GM19328 (cell line): ENCODE measurements at regions not wholly inside any gene's neighbourhood (a gene's known extent, or its start where the extent isn't known, plus 50 kb on each side); places are given as distances from the start of the nearest gene placed in this dataset.

Experiments
- ATAC-seq: cut with Tn5 transposase; IDR thresholded peaks from one replicate; pipeline ENCODE4 v1.9.1; 2021; ENCODE audit warnings: mild to moderate bottlenecking, moderate library complexity; ENCODE audit not compliant: unreplicated experiment

DNA sequence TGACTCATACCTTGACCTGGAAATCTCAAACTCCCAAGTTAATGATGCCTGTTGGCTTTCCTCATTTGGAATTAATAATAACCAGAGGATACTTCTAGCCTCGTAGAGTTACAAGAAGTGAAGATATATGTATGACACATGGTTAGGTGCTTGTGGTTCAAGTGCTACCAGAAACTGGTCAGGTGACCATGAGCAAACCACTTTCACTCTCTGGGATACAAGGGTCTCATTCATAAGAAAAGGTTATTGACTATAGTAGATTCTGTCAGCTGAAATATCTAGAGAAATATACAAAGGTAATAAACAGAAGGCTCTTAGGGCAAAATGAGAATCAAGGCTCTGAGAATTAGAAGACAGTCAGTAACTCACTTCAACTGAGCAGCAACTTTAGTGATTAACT, 233.3 kb downstream of the KCNA4 start:
- ATAC-seq = no peak

DNA sequence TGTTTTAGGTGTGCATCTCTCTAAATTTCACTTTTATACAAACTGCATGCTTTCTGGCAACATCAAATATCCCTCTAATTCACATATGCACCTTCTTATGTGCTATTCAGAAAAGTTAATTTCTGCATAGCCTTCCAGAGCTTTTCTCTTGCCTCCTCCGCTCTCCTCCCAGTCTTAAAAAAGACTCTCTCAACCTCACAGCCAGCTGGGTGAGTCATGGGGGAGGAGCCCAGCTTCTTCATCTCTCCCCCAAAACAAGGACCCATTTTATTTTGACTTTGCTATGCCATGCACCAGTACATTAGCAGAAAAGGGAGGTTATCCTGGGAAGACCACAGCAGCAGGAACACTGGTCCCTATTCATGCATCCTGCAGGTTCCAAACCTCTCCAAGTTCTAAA, 234.4 kb downstream of the KCNA4 start:
- no peak for ATAC-seq

DNA sequence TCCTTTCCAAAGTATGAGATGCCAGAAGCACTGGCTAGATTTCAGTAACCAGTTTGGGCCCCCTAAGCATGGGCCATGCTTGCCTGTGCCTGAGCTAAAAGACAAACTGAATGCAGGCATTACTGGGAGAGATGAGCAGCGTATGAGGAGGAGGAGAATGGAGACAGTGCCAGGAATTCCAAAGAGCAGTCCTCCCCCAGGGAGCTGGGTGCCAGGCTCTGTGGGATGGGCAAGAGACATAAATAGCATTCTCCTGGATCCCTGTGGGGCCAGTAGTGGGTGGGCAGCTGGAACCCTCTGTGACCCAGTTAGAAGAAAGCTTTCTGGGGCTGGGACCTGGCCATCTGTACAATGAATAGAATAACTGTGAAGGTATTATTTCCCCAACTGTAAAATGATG, 235.6 kb downstream of the KCNA4 start:
- no peak for ATAC-seq

DNA sequence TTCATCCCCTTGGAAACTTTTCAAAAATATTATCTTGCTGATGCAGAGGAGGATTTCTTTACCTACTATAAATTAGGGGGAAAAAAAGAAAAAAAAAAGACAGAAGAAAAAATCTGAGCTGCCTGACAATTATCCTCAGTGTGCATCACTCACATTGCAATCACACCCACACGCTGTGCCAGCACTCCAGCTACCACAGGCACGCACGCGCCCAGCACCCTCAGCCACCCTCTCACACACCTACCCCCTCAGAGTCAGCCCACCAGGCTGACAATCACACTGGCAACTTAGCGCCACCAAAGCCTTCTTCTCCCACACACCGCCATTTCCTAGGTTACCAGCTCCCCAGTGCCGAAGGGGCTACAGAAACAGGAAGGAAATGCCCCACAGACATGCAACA, 236.1 kb downstream of the KCNA4 start:
- ATAC-seq = no peak

DNA sequence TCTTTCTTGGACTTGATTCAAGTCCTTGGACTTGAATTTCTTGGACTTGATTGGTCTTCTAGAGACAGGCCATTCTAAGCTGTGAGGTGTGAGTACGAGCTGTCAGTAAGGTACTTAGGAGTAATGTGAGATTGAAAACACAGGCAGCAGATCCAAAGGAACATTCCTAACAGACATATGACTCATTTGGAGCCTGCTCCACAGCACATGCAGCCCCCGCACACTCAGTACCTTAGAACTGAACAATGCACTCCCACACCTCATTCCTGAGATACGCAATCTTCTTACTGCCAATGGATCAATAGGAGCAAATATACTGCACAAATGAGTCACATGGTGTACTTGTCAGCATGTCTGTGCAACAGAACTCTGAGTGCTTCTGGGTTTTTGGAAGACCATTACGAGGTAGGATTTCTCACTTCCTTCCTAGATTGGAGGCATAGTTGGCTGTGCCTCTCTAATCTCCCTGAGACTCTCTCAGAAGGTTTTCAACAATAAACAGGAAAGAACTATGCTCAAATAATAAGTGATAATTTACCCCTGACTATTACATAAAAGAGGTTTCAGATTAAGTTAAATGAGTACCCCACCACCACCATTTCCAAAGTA, 243.1 kb downstream of the KCNA4 start:
- no peak for ATAC-seq

- no peak for ATAC-seq
These were observed 260.0 kb downstream of the KCNA4 start for GRCh38 chr11:29756871-29757270.

DNA sequence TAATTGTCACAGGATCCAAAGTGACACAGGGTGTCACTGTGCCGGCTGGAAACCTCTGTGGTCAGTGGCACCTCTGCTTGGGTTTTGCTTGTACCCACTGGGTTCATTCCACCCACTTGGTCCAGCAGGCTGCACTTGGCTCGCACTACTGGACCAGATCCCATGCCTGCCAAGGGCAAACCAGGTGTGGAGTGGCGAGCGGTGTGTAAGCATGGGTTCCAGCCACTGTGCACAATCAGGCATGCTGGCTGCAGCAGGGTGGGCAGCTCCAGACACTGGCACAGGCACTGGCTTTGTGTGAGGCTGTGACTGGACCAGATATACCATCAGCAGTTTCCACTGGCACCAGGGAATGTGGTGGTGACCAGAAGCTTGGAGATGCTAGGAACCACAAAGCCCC, 261.4 kb downstream of the KCNA4 start:
- ATAC-seq = no peak

DNA sequence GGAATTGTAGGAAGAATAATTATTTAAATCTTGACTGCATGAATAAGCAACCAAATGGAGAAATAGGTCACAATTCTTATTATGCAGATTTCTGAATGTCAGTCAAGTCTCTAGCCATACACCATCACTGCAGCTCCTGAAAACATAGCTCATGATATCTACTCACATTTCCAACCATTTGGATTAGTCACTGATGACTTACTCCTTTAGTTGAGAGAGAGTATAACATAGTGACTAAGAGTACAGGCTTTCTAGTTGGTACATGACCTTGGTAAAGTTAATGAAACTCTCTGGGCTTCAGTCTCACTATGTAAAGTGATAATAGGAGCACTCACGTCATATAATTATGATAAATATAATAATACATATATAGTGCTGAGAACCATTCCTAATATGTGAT, 265.2 kb downstream of the KCNA4 start:
- ATAC-seq = no peak

DNA sequence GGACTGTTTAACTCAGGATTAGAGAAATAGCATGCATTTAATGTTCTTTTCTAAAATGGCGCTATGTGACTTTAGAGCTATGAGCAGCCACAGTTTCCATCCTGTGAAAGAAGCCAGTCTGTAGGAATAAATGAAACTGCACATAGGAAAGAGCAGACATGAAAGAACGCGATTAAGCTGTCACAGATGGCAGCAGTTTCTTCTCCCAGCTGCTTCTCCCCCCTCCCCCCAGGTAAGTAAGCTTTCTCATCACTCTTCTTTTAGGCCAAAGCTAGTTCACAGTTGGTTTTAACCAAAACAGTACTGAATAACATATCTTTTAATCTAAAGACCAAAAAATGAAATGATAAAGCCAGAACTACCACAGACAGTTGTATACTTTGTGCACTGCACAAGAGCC, 266.4 kb downstream of the KCNA4 start:
- no peak for ATAC-seq

GRCh38 chr11:29734287-29734686, 282.5 kb downstream of the KCNA4 start:
- ATAC-seq = no peak

DNA sequence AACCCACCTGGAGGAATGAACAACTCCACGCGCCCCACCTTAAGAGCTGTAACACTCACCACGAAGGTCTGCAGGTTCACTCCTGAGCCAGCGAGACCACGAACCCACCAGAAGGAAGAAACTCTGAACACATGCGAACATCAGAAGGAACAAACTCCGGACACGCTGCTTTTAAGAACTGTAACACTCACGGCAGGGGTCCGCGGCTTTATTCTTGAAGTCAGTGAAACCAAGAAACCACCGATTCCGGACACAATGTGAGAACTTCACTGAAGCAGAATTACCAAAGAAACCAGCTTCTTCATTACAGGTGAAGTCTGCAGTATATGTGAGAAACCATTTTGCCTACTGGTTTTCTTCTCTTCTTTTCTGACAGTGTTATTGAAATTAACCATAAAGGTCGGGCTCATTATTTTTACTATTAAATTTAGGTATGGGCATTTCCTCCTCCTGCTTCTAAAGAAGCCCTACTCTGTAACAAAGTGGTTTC, 303.0 kb downstream of the KCNA4 start:
- ATAC-seq = no peak

GRCh38 chr11:29712616-29713015, 304.2 kb downstream of the KCNA4 start:
- no peak for ATAC-seq

DNA sequence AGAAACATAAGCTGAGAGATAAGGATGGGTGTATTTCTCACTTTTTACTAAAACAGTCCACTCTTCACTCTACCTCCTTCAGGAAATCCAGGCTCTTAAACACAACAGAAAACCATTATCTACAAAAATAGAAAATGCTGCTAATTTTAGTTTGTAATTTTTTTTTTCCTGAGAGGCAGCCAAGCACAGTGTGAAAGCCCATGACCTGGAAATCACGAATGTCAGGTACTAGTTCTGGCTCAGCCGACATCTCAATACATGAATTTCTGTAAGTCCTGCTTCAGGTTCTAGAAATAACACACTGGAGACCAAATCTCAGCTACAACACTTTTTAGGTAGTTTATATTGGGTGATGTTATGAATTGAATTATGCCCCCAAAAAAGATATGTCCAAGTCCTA, 308.9 kb downstream of the KCNA4 start:
- no peak for ATAC-seq

DNA sequence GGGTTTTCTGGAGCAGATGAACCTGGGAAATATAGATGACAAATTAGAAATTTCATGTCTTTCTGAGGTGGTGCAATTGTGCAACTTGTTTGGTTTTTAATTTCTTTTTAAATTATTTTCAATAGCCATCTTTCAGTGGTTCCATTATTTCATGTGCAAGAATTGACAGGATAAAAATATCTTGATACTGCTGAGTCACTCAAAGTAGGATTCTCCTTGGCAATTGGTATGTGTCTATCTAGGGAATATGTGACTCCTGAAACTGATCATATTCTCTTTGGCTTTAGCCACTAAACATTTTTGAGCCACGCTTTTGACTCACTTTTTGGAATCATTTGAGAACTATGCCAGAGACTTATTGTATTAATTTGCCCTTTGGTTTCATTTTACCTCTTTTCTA, 331.5 kb downstream of the KCNA4 start:
- no peak for ATAC-seq

- ATAC-seq = no peak
These were observed 334.0 kb downstream of the KCNA4 start for GRCh38 chr11:29682856-29683255.

- peak; percentile 84 for ATAC-seq
These were observed 336.8 kb downstream of the KCNA4 start for GRCh38 chr11:29679996-29680395.

DNA sequence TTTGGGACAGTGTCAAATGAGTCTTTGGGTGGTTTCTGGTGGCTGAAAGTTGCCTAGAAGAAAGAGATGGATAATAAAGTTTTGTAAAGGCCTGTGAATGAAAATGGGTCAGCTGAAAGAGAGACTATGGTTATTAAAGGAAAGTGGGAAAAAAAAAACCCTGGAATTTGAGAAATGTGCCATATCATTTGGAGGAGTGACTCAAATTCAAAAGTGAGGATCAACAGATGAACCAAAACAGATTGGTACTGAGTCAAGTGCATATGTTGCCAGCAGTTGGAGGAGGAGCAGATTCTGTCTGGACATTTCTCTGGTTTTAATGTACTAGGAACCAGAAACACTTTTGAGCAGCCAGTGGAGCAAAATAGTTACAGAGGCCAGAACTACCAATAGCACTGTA, 339.8 kb downstream of the KCNA4 start:
- no peak for ATAC-seq

DNA sequence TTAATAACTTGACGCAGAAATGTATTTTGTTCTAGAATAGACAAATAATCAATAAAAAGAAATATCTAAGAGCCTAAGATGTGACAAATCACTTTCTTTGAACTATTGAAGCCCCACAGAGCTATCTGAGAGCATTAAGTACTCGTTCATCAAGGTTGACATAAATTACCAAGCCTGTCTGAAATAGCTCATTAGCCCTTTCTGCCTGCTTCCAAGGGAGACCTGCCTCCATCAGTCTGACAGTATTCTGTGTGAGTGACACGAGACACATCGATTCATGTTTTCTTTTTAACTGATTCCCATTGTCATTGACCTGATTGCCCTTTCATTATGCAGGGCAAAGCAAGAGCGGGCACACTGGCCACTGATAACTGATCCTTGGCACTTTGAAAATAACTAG, 347.5 kb downstream of the KCNA4 start:
- ATAC-seq = no peak

DNA sequence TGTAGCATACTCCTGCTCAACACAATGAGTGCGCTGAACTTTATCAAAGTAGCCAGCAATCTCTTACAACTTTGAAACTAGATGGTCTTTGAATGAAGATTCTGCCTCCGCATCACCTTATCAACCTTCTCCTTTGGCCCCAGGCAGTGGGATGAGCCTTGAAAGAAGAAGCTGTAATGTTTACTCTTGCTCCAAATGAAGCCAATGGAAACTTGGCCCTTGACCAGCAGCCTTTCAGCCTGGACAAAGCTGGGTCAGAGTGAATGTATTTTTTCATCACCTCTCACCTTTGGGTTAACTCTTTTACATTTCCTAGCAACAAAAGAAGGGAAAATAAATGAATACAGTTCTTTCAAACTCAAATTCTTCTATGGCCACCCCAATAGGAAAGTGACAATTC, 359.1 kb downstream of the KCNA4 start:
- ATAC-seq = no peak

GRCh38 chr11:29656597-29656996, 360.2 kb downstream of the KCNA4 start:
- ATAC-seq = no peak

DNA sequence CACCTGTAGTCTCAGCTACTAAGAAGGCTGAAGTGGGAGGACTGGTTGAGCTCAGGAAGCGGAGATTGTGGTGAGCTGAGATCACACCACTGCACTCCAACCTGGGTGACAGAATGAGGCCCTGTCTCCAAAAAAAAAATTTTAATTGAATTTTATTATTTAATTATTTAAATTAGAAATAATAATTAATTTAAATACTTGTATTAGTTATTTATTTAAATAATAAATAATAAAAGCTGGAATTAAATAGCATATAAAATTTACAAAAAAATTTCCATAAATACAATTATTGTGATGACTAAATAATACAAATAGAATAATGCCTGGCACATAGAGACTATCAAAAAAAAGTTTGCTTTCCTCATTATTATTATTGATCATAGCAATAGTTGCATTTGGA, 371.5 kb downstream of the KCNA4 start:
- ATAC-seq = no peak

GRCh38 chr11:29641201-29641600, 375.6 kb downstream of the KCNA4 start:
- no peak for ATAC-seq

GRCh38 chr11:29634744-29635143, 382.1 kb downstream of the KCNA4 start:
- ATAC-seq = no peak
